Mucosa of gallbladder (tissue), 1 donor: ENCODE measurements at regions not wholly inside any gene's neighbourhood (a gene's known extent, or its start where the extent isn't known, plus 50 kb on each side); places are given as distances from the start of the nearest gene placed in this dataset.

Experiments
- DNase-seq: peaks from one replicate; pipeline ENCODE4 v3.0.0-alpha.2; 2020; ENCODE audit warnings: low spot score
- donor health status: DM: no; HTN: no; CAD: no.

DNA sequence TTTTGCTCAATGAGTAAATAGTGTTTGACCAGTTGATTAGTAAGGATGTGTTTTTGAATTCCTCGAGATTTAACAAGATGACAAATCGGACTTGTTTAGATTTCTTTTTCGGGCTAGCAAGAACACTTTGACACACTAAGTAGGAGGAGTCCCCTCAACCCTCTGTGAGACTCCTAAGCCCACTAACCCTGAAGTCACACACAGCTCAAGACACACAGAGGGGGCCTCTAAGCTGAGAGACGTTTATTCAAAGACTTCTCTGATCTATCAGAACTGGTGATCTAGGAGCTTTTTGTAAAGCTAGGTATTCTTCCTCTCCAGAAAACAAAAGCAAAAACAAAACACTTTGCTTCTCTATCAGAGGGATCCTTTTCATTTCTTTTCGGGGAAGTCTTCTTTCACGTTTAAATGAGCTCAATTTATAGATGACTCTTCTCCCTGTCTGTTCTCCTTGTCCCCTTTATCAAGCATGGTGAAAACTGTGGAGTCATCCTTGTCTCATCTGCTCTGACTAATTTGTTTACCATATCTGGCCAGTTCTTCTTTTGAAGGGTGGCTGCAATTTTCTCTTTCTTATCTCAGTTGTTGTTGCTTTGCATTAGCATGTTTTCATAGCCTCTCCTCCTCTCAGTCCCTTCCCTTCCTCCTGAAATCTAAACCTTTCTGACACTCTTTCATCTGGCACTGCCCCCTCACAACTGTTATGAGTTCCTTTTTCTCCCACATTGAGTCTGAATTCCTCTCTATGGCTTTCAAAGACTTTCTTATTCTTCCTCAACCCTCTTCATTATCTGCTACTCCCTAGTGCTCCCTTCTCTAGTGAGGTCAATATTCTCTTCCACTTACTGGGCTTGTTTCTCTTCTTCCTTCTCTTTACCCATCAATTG, 68.5 kb upstream of the RAI14 start:
- no peak for DNase-seq

DNA sequence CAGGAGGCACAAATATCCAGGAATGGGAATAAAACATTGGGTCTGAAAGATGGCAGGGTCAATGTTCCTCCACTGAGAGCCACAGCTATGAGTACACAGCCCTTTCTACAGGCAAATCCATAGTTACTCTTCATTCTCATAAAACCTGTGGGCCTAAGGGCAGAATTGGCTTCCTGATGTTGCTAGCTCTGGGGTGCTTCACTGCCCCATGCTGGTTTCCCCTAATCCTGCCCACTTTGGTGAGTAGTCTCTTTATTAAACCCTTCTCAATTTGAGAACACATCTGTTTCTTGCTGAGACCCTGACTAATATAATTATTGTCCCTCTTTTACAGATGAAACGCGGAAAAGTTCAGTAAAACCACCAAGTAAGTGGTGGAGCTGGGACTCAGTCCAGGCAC, 66.3 kb upstream of the RAI14 start:
- no peak for DNase-seq

DNA sequence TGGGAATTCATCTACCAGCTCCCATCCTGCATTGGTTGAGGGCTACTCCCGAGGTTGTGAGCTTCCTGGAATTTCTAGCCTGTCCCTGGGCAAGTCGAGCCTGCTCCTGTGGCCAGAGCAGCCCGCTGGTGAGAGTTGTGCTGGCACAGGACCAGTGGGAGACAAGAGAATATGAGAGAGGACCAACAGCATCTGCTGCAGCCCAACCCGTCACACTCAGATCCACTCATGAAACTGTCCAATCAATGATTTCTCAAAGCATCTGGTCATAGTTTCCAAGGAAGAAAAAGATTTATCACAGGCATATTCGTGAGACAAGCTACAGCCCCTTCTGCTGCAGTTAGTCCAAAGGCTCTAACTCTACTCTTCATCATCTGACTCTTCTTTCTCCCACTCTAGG, 64.4 kb upstream of the RAI14 start:
- no peak for DNase-seq

DNA sequence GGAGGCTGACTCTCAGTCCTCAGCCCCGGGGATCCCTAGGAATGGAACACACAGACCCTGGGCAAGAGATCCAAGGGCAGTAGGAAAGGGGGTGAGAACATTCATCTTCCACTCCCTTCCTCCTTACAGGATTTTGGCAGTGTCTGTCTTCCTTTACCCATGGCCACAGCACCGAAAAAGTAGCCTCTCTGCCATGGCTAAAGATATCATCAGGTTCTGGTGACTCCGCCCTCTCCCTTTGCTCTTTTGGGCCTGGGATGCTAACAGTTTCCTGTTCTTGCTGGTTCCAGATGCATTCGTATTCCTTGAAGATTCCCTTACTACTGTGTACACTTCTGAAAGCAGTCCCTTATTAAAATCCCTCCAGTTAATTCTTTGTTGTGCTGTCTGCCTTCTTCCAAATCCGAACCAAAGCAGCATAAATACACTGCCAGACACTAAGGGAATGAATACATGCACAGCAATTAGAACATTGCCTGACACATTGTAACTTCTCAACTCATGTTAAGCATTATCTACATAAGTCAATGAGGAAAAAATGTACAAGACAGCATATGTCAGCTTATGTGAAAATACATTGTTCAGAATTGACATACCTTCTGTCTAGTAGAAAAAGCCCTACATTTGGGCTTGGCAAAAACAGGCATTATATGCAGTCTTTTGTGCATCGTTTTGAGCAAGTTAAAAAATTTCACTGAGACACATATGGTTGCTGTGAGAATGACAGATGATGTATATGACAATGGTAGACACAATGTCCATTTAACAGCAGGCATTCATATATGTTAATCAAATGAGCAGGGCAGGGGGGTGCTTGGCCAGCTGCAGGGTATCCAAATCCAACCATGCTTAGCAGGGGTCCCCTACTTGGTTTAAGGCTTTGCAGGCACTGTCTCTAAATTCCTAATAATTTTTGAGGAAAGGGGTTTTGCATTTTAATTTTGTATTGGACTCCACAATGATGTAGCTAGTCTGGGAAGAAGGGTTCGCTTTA, 58.8 kb upstream of the RAI14 start:
- no peak for DNase-seq

DNA sequence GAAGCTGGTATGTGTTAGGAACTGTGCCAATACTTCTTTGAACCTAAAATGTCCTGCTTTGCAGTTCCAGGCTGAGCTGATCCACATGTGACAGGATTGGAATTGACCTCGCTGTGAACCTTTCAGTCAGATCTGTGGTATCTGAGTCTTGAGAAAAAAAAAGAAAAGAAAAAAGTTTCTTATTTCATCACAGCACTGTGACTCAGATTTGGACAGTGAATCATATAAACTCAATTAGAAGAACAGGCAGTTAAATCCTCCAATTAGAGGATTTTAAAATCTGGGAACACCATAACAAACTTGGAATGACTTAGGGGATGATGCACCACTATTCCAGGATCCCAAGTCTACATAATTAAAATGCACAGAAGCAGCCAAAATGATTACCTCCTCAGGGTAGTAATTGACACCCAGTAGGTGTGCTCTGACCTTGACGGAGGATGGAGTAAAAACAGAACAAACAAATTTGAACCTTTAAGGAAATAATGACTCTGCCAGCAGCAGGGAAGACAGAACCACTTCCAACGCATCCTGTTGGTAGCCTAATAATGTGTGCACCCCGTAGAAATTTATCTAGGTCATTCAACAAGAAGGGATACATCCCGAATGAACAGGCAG, 57.8 kb upstream of the RAI14 start:
- DNase-seq: no peak

DNA sequence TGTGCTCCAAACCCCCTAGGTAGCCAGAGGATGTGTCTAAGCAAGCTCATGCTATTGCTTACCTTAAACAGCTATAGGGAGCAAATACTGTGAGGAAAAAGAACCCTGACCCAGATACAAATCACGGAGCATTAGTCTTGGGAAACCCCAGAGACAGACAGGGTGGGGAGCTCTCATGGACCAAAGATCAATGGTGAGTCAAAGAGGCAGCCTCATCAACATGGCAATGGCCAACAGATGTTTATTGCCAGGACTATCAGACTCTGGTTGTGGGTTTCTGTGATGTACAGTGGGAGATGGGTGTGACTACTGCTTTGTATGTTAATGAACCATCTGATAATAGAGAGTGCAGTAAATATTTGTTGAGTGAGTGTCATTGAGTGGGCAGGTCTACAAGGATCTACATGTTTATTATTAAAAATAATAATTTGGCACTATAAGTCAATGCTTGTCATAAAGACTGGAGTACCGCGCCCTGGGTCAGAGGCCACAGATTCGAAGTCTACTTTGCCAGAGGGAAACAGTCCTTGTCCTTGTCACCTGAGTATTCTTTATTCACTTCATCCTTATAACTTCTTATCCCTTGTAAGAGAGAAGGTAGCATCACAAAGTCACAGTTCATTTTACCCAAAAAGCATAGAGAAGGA, 56.5 kb upstream of the RAI14 start:
- no peak for DNase-seq

DNA sequence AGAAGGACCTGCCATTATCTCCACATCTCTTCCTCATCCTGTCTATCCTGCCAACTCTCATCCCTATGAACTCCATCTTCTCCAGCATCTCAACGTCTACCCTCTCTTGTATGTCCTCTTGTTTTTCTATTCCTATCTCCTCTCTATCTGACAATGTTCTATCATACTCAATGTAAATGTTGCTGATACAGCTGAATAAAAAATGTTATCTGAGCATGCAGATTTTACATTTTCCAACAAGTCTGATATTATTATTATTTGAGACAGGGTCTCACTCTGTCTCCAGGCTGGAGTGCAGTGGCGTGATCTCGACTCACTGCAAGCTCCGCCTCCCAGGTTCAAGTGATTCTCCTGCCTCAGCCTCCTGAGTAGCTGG, 56.0 kb upstream of the RAI14 start:
- no peak for DNase-seq

DNA sequence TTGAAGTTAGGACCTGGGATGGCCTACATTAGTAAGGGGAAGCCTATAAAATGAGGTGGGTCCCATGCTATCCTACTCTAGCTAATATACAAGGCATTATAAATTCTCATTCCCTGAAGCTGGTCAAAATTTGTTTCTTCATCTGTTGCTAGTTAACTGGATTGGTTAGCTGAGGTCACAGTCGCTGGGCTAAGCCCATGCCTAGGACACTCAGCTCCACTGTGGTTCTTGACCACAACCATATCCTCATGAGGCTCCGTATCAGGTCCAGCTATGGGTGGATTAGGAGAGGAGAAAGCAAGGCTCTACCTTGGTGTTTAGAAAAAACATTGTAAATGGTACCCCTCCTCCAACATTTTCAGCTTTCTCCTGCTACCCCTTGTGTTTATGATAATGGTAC, 52.8 kb upstream of the RAI14 start:
- no peak for DNase-seq

DNA sequence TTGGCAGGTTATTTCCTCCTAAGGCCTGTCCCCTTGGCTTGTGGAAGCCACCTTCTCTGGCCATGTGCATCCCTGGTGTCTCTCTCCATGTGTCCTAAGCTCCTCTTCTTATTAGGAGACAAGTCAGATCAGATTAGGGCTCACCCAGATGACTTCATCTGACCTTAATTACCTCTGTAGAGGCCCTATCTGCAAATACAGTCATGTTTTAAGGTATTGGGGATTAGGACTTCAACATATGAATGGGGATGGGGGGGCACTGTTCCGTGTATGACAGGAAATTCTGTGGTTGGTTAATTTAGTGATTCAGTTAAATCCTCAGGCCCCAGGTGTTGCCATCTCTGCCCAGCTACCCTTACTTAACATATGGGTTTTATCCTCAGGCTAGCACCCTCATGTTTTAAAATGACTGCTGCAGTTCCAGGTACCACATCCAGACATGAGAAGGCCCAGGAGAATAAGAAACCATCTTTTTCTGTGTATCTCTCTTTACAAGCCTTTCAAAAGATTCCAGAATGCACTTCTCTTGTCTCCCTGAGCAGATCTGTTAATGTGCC, 51.9 kb upstream of the RAI14 start:
- no peak for DNase-seq

DNA sequence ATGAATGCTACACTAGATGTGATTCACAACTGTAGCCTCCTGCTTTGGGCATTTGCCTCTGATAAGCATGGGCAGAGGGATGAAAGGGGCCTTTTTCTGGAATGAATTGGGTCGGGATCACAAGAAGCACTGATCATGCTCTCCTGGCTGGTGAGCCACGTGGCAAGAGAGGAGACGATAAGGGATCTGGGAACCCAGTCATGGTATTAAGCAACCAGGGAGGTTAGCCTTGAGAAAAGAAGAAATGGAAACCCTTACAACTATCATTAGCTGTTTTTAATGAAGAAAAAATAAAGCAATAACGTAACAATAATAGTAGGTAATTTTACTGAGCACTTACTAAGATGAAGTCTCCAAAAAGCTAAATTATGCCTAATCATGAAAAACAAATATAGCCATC, 50.0 kb upstream of the RAI14 start:
- no peak for DNase-seq
